NCI-H82 treated with DMSO at 0.1 percent for 48 hours (cell line): ENCODE measurements at regions not wholly inside any gene's neighbourhood (a gene's known extent, or its start where the extent isn't known, plus 50 kb on each side); places are given as distances from the start of the nearest gene placed in this dataset.
"Not testable (repeated sequence)": the region's sequence is repeated elsewhere in the genome, so short reads cannot be mapped to it uniquely, and the experiment has no call there.

Experiments used
- DNase-seq: peaks from one replicate; lab custom pipeline; 2025; ENCODE audit not compliant: unreplicated experiment; lab: John Stamatoyannopoulos, UW

- peak; percentile 16 for DNase-seq
Measured at GRCh38 chr18:10164271-10165071, 250.7 kb downstream of the VAPA start.

GRCh38 chr18:10166164-10166807 is 252.5 kb downstream of the VAPA start:
- DNase-seq, result no peak

GRCh38 chr18:10167759-10168158 is 253.9 kb downstream of the VAPA start:
- DNase-seq, result no peak

GRCh38 chr18:10168477-10168876 is 254.7 kb downstream of the VAPA start:
- DNase-seq, result no peak

GRCh38 chr18:10169064-10169562 is 255.3 kb downstream of the VAPA start:
- no peak for DNase-seq

GRCh38 chr18:10169814-10170213 is 256.0 kb downstream of the VAPA start:
- DNase-seq, result no peak

- DNase-seq, result no peak
Measured at GRCh38 chr18:10170375-10170774, 256.6 kb downstream of the VAPA start.

- DNase-seq, result not testable (repeated sequence)
Measured at GRCh38 chr18:10175333-10175732, 261.5 kb downstream of the VAPA start.

GRCh38 chr18:10179326-10179725 is 265.5 kb downstream of the VAPA start:
- DNase-seq, result not testable (repeated sequence)

GRCh38 chr18:10182009-10182624 is 268.3 kb downstream of the VAPA start:
- no peak for DNase-seq

GRCh38 chr18:10184776-10185175 is 269.7 kb upstream of the APCDD1 start:
- no peak for DNase-seq

- DNase-seq, result no peak
Measured at GRCh38 chr18:10188971-10189810, 265.2 kb upstream of the APCDD1 start.

- no peak for DNase-seq
Measured at GRCh38 chr18:10190564-10190963, 263.9 kb upstream of the APCDD1 start.

GRCh38 chr18:10193444-10193843 is 261.0 kb upstream of the APCDD1 start:
- no peak for DNase-seq

GRCh38 chr18:10194592-10194991 is 259.8 kb upstream of the APCDD1 start:
- DNase-seq, result no peak

GRCh38 chr18:10195529-10195928 is 258.9 kb upstream of the APCDD1 start:
- no peak for DNase-seq

- no peak for DNase-seq
Measured at GRCh38 chr18:10197097-10197496, 257.3 kb upstream of the APCDD1 start.

- no peak for DNase-seq
Measured at GRCh38 chr18:10201226-10201625, 253.2 kb upstream of the APCDD1 start.

- no peak for DNase-seq
Measured at GRCh38 chr18:10201659-10202058, 252.8 kb upstream of the APCDD1 start.

GRCh38 chr18:10202845-10203321 is 251.6 kb upstream of the APCDD1 start:
- peak; percentile 96 for DNase-seq

- DNase-seq, result no peak
Measured at GRCh38 chr18:10205151-10205550, 249.3 kb upstream of the APCDD1 start.
